GM21723 (cell line): ENCODE measurements at regions not wholly inside any gene's neighbourhood (a gene's known extent, or its start where the extent isn't known, plus 50 kb on each side); places are given as distances from the start of the nearest gene placed in this dataset.
"Not testable (repeated sequence)": the region's sequence is repeated elsewhere in the genome, so short reads cannot be mapped to it uniquely, and the experiment has no call there.

Experiments
- ATAC-seq: cut with Tn5 transposase; IDR thresholded peaks from one replicate; pipeline ENCODE4 v1.9.1; 2021; ENCODE audit warnings: mild to moderate bottlenecking, moderate library complexity; ENCODE audit not compliant: unreplicated experiment

DNA sequence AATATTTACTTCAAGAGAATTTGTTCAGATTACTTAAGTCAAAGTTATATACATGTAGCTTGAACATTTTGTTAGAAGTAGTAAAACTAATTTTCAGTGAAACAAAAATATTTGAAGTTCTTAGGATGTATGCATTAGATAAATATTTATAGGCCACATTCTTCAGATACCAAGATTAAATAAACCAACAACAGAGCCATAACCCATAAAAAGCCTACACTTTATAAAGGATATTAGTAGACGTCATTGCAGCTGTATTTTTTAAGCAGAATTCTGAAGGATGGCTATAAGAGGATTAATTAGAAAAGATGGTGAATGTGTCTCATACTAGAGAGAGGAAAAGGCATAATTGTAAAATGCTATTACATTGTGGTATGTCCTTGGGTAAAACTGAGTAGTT is 449.7 kb upstream of the ALCAM start:
- ATAC-seq = no peak

DNA sequence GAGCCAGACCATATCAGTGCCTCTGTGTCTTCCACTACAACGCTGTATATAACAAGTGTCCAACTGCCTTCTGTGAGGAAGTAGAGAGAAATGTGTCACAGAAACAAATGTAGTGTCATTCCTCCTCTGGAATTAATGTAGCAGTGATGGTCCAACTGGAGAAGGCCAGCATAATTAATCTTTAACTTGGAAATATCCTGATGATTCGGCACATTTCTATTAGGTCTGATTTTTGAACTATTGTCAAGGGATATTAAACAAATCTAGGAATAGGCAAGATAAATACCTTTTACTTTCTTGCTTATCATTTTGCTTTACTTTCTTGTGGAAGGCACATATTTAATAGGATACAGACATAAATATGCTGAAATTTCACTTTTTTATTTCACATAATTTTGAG is 446.2 kb upstream of the ALCAM start:
- no peak for ATAC-seq

DNA sequence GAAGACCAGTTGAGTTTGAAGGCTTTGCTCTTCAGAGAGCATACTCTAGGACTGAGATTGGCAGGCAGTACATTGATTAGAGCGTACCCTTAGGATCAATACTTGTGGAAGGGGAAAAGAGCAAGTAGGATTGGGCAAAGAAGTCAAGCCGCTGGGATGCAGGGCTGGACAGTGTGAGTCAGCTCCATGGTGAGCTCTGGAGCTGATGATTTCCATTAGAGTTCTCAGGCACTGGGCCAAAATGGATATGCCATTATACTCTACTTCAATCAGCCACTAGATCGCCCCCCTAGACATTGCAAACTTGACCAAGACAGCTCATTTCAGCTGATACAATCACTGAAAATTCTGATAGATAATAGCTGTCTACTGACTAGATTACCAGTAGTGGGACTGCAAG is 432.7 kb upstream of the ALCAM start:
- ATAC-seq = no peak

DNA sequence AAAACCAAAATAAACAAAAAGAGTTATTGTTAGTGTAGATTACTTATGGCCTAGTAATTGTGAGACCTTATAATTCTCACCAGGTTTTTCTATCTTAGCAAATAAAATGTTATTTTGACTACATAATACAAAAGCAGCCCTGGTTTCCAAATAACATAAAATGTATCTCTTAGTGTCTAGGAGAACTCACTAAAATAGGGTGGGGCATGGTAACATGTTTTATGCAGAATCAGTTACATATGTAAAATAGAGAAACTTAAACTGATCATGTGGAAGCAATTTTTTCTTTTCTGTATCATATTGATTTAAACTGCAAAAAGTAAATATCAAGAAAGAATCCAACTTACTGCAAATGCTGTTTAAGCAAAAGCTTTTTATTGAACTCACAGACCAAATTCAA is 431.1 kb upstream of the ALCAM start:
- ATAC-seq = no peak

DNA sequence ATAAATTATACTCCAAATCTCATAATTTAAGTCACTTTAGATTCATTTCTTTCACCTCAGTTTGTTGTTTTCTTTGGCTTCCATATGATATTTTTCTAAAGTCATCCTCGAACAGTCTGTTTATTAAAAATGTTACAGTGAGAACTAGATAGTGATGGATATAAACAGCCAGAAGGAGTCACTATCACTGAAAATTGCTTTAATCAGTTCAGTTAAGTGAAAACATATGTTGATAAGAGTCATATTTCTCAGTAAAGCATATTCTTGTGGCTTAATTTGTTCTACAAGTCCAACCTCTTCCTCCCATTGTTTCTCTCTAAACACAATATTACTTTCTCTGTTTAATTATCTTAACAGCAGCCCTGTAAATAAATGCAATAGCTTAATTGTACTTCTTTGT is 427.5 kb upstream of the ALCAM start:
- no peak for ATAC-seq

DNA sequence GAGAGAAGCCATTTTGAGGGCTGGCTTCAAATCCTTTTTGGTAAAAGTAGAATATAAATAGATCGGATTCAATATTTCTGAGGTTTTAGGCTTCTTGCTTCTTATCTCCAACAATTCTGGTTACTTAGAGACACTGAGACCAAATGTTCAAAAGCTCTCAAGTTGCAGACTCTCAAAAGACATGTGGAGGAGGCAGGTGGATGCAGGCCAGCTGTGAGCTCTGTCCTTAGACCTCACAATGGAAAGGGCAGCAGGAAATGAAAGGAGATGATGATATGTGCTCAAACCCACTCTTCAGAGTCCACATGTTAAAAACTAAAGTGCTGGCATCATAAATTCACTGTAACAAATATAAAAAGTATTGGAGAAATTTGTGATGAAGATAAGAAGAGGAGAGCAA is 424.9 kb upstream of the ALCAM start:
- ATAC-seq = no peak

DNA sequence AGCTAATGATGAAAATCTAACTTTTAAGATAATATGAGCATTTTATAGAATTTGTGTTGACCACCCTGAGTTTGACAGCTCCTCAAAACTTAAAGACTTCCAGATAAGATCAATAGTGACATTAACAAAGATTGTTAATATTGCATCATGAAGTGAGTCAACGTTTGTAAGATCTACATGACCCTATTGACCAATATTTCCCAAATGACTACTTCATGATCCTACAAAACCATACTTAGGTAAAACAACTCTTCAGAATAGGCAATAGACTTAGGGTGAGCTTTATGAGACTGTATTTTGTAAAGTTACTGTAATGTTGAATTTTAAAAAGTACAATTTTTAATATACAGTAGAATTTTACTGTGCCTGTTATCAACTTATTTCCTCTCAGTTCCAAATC is 422.7 kb upstream of the ALCAM start:
- no peak for ATAC-seq

DNA sequence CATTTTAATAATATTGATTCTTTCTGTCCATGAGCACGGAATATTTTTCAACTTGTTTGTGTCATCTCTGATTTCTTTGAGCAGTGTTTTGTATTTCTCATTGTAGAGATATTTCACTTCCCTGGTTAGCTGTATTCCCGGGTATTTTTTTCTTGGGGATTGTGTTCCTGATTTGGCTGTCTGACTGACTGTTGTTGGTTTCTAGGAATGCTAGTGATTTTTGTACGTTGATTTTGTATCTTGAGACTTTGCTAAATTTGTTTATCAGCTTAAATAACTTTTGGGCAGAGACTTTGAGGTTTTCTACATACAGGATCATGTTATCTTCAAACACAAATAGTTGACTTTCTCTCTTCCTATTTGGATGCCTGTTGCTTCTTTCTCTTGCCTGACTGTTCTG is 418.8 kb upstream of the ALCAM start:
- ATAC-seq = no peak

DNA sequence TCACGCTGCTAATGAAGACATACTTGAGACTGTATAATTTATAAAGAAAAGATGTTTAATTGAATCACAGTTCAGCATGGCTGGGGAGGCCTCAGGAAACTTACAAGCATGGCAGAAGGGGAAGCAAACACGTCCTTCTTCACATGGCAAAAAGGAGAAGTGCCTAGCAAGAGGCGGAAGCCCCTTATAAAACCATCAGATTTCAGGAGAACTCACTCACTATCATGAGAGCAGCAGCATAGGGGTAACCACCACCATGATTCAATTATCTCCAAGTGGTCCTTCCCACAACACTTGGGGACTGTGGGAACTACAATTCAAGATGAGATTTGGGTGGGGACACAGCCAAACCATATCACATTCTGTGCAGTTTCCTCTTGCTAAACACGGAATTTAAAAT is 416.9 kb upstream of the ALCAM start:
- ATAC-seq = not testable (repeated sequence)

DNA sequence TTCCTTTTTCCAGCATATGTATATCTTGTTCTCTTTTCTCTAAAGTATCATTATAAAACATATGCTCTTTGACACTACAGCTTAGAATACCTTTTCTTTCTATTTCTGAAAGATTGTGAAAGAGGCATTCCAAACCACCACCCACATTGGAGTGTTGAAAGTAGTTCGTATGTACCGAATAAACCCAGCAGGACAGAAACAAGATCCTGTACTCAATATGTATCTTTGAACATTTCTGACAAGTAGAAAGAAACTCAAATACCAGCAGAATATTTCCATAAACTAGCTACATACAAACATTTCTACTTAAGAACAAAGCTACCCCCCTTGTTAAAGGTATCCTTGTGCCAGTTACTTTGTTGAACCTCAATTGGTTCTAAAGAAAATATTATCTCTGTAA is 415.3 kb upstream of the ALCAM start:
- ATAC-seq = no peak

DNA sequence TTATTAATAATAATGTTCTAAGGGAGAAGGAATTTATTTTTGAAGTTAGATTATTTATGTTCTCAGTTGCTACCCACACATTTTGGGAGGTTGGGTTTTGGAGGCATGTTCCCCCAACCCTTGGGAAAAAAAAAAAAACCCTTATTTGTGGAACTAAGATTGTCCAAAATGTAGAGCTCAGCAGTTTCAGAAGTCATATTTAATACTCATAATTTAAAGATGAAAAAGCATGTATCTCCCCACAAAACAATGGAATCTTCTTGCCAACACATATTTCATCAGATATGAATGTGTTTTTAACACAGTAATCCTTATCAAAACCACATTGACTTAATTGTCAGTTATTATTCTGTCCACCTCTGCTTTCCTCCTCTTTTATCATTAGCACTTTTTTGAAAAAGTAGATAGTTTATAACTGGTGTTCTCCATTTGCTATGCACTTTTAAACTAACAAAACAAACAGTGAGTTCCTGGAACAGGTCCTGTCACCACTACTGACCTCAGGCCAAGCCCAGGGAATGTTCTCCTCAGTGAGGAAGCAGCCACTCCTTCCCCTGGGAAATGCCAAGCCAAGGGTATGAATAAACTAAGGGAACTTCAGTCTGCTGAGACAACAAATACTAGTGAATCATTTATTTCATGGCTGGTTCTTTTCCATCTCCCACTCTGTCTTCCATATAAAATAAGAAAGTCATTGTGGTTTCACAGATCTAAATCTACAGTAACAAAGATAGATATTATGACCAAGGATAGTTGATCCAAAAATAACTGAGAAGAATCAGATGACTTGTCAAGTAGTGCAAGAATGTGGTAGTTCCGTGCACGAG is 414.4 kb upstream of the ALCAM start:
- ATAC-seq = no peak

DNA sequence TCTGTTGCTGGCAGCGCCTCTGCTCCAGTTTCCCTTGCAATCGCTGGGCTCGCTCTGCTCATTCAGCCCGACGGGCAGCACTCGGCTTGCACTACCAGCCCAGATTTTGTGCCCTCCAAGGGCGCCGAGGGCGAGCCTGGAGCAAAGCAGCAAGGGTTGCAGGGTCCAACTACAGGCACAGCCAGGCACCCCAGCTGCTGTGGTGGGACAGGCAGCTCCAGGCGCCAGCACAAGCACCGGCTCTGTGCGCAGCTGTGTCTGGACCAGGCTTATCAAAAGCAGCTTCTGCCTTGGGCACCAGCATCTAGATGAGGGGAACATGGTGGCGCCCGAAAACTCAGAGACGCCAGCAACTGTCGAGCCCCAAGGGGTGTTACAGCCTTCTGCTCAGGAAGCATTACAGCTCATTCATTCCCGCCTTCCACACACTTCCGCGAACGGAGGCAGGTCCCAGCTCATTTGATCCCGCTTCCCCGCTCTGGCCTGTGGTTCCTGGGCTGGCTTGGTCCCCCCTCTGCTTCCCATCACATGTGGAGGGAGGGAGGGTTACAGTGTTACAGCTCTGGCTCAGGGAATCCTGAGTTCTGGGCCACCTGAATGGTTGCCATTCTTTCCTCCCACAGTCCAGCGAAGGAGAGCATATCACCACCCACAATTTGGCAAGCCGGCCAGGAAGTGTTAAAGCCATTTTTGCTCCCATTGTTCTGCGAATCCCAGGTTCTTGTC is 409.9 kb upstream of the ALCAM start:
- no peak for ATAC-seq

DNA sequence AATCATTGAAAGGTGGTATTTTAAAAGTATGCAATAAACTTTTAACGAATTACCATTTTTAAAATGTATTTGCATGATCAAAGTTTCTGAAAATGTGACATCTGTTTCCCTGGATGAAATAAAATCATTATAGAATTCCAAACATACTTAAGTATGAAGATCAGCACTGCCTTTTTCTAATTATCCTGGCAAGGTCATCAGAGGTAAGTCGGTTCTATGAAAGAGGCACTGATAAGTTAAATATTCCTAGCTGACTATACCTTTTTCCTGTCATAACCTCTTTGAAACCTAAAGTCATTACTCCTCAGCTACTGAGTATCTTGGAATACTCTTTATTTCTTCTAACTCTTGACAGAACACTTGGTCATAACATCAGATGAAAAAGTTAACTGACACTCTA is 406.1 kb upstream of the ALCAM start:
- no peak for ATAC-seq

DNA sequence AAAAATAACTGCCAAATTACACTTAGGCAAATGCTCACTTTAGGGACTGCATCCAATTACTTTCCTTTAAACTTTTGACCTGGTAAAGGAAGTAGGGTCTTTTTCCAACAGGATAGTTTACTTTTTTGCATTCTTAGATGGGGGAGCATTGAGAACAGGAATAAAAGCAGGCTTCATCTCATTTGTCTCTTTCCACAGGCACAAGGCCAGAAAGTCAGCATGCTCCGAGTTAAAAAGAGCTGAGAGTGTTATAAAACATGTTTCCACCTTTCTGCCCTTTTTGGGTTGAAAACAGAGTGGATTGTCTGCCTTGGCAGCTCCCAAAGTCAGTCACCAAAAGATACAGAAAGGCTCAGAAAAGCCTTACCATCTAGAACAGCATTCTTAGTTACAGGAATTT is 404.9 kb upstream of the ALCAM start:
- no peak for ATAC-seq

DNA sequence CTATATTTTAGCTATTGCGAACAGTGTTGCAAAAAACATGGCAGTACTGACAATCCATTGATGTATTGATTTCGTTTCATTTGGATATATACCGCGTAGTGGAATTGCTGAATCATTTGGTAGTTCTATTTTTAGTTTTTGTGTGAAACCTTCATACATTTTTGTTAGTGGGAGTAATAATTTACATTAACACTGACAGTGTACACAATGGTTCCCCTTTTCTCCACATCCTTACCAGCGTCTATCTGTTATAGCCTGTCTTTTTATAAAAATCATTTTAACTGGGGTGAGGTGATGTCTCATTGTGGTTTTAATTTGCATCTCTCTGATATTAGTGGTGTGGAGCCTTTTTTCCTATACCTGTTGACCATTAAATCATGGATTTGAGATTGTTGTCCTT is 392.4 kb upstream of the ALCAM start:
- ATAC-seq = no peak

DNA sequence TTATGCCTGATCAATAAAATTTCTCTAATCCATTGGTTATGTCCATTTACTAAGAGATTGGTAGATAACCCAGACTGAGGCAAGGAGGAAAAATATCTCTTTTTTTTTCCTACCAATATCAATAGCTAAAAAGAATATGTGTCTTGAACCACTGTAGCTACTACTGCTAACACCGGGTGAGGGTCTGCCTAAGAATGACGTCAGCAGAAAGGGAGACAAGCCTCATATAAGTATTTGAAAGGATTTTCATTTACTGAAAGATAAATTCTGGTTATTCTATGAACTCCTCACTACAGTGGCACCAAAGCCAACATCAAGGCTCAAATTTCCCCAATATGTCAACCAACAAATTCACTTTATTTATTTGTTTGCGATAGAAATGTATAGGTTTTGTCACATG is 389.0 kb upstream of the ALCAM start:
- no peak for ATAC-seq

DNA sequence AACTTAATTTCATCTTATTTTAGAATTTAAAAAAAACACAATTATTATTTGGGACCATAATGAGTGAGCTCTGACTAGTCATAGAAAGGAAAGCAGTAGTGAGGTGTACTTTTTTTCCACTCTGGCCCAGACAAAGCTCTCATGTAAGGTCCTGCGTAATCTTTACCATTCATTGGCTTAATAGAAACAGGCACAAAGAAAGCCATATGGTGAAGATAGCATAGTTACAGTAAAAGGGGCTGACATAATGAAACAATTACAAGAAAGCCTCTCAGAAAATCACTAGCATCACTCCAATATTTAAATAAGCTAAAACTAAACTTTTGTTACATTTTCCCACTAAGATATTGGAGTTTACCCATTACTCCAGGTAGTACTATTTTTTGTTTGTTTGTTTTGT is 384.6 kb upstream of the ALCAM start:
- ATAC-seq = no peak

DNA sequence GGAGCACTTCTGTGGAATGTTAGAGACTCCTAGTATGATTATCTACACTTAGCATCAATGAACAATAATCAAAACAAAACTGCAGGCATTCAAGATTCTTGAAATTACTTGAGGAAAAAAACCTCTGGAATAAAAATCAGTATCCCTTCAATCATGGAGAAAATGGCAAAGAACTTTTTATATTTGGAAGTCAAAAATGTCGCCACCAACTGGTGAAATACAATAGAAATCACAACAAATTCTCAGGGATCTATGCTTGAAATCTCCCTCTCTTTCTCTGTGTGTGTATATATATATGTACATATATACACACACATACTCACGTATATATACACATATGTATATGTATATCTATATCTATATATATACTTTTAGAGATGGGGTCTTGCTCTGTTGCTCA is 378.9 kb upstream of the ALCAM start:
- ATAC-seq = no peak

DNA sequence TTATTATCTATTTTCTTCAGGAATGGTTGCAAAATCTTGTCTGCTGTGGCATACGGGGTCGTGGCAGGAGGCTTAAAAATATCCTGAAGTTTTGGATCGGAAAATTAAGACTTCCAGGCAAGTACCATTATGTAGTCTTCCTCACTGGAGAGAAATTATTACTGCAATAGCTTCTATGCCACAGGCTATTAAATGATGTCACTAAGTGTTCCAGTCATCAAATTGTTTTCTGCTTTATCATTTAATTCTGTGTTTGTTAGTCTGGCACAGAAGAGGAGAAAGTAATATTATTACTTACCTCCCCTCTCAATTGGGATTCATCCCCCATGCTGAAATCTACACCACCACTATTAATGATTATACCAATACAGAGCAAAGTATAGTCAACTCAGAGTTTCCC is 378.2 kb upstream of the ALCAM start:
- ATAC-seq = no peak

DNA sequence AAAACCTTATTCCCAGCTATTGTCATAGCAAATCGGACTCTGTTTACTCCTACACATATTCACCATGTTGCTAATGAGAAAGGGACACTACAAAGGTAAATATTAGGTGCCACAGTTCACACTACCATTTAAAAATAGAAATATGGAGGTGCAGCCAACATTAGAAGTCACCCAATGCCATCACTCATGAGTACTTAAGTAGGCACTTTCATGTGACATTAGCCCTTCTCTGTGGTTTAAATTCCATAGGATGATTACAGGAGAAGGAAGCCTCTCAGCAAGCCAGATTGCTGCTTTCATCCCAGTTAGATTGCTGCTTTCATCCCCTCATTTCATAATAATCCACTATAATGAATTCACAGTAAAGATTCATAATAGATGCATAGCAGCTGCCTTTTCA is 376.8 kb upstream of the ALCAM start:
- no peak for ATAC-seq

DNA sequence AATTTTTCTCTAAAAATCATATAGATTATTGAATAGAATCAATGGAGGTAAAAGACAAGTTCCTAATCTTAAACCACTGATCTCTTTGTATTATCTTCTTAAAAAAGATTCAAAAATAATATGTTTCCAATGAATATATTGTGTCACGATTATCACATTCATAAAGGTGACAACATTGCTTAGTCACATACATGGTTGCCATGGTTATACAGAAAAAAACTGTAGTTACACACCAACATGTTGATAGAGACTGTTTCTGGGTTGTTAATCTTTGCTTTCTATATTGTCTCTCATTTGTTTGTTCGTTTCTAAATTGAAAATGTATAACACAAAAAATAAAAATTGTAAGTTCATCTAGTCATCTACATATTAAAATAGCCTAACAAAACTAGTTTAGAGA is 376.0 kb upstream of the ALCAM start:
- ATAC-seq = no peak

DNA sequence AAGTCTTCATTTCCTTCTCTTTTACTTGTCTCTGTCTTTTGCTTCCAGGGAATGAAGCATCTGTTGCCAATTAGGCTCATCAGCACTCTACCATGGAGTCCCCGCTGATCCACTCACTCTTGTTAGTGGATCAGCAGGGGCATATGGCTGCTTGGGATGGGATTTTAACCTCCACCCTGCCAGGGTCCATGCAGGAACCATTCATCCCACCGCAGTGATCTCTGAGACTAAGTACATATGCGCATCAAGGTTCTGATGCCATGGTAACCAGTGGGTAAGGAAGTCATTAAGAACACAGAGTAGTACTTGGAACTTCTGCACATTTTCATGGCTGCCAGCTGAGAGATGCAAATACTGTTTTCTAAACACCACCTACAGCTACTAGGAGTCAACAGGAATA is 374.0 kb upstream of the ALCAM start:
- ATAC-seq = no peak

DNA sequence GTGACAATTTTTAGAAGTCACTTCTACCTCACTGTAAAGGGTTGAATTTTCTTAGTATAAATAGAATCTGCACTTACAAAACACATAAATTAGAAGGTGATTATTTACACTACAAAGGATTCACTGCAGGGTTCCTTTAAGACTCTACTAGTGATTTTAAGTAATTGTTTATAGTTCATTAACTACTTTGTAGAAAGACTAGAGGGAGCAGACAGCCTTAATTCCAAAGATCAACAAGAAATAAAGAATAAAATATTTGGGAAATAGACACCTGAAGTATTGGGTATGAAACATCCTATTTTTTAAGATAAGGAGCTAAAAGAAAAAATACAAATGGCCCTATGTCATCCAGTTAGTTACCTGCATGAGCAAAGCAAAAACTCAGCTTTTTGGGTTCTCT is 360.5 kb upstream of the ALCAM start:
- ATAC-seq = no peak
